DOHH2 (cell line): ENCODE measurements at regions not wholly inside any gene's neighbourhood (a gene's known extent, or its start where the extent isn't known, plus 50 kb on each side); places are given as distances from the start of the nearest gene placed in this dataset.

ENCODE experiments used
- EZH2phosphoT487 ChIP-seq: fragments of 200-600 bp; sonication (generic); IDR thresholded peaks from 2 replicates; pipeline ENCODE4 v1.6.1; 2017; ENCODE audit warnings: borderline replicate concordance, mild to moderate bottlenecking, antibody characterized with exemption, low read length, moderate library complexity, mixed read lengths
- TF ChIP-seq, protein P1 (sequence below): fragments of 200-600 bp; sonication (generic); IDR thresholded peaks from one replicate; pipeline ENCODE4 v1.5.1; 2014; ENCODE audit warnings: antibody characterized with exemption, mild to moderate bottlenecking, low read depth, low read length; ENCODE audit not compliant: poor library complexity, severe bottlenecking

DNA sequence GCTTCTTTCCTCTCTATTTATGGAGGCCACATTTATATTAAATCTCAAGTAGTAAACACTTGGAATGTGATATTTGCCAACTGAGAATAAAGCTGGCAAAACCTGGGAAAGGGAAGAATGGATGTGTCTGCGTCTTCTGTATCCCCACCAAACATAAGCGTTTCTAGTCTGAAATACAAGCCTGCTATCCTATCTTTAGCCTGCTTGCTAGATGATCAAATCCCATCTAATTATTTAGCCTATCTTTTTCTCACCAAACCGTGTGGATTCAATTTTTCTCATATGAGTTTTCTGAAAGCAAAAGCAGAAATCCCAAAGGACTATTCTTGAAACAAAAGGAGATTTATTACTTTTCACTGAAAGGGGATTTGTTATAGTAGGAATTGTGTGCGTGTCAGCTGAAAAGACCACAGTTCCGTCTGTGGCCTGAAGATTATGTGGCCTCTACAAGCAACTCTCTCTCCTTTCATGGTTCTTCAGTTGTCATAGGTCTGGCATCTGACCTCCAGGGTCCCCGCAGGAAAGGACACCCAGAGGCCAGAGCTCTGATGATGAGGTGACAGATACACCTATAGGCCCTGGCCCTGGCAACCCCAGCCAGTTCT, 266.0 kb upstream of the MCTP2 start:
- TF ChIP-seq, protein P1, sequence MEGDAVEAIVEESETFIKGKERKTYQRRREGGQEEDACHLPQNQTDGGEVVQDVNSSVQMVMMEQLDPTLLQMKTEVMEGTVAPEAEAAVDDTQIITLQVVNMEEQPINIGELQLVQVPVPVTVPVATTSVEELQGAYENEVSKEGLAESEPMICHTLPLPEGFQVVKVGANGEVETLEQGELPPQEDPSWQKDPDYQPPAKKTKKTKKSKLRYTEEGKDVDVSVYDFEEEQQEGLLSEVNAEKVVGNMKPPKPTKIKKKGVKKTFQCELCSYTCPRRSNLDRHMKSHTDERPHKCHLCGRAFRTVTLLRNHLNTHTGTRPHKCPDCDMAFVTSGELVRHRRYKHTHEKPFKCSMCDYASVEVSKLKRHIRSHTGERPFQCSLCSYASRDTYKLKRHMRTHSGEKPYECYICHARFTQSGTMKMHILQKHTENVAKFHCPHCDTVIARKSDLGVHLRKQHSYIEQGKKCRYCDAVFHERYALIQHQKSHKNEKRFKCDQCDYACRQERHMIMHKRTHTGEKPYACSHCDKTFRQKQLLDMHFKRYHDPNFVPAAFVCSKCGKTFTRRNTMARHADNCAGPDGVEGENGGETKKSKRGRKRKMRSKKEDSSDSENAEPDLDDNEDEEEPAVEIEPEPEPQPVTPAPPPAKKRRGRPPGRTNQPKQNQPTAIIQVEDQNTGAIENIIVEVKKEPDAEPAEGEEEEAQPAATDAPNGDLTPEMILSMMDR: no peak
- no peak for TF ChIP-seq EZH2phosphoT487
